DMS53 (cell line): ENCODE measurements at regions not wholly inside any gene's neighbourhood (a gene's known extent, or its start where the extent isn't known, plus 50 kb on each side); places are given as distances from the start of the nearest gene placed in this dataset.

Source experiments
- DNase-seq: peaks from one replicate; lab custom pipeline; 2025; lab: John Stamatoyannopoulos, UW

DNA sequence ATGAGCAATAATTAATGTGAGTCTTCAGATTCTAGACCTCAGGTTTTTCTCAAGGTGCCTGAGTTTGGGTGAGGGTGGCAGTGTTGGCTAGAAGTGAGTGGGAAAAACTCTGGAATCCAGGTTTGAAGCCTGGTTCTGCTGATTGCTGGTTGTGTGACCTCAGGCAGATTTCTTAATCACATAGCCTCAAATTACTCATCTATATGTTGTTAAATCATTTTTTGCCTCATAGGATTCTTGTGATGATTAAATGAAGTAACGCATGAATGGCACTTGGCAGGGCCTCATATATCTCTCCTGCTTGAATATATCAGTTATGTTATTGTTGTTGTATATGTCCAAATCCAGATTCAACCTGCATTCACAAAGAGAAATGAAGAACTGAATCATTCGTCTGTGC is 60.5 kb downstream of the NR2F2 start:
- no peak for DNase-seq

GRCh38 chr15:96392380-96393208 is 62.1 kb downstream of the NR2F2 start:
- no peak for DNase-seq

DNA sequence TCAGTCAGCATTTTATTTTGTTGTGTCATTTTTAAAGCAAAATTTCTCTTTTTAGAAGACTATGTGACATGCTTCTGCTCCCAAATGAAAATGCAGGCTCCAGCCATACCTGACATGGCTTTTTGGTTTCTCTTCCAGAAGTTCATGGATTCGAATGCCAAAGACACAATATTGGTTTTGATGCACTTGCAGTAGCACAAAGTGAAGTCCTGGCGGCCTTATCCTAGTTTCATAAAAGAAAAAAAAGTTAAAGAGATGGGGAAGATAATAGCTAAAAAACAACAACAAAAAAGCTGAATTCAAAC is 62.7 kb downstream of the NR2F2 start:
- no peak for DNase-seq

DNA sequence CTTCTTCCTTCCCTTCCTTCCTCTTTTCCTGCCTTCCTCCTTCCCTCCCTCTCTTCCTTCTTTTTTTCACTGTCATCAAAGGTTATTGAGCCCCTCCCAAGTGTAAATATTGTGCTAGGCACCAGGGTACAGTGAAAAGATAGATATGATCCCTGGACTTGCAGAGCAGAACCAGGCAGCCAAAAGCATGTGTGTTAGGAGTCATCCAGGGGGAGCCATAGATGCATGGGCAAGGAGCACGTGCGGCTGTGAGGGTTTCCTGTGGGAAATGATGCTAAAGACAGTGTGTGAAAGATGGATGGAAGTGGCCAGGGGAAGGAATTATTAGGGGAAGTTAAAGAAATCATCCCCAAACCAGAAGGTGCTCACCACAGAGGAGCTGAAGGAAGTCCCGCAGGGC is 65.2 kb downstream of the NR2F2 start:
- no peak for DNase-seq

DNA sequence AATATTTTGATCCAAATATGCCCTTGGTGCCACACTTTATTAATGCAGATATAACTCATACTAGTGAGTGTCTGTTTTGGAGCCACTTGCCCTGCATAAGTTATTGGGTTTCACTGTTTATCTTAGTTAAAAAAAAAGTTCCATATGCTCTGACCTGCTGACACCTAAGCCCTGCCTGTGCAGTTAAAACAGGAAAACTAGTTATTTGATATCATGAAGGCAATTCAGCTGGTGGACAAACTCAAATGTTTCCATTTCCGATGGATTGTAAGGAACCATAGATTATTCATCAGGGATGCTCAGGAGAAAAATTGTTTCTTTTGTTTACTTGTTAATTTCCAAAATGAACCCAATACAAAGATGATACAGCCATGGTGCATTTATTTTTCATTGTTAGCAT is 68.3 kb downstream of the NR2F2 start:
- no peak for DNase-seq

GRCh38 chr15:96402403-96402802 is 71.9 kb downstream of the NR2F2 start:
- no peak for DNase-seq

DNA sequence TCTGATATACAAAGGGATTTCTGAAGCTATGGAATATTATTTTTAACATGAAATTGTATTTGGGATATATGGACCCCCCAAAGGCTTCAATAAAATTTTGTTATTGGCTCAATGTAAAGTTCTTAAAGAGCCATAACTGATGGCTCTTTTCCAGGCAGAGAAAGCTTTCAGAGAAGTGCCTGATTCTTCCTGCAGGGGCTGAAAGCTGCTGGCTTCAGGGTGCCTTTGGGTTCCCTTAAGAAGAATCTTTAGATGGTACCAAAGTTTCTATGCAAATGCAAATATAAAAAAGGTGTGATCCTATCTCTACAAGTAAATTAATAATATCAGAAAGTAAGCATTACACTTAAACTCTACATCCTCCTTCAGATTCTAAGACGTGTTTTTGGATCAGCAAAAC is 72.6 kb downstream of the NR2F2 start:
- DNase-seq = no peak

DNA sequence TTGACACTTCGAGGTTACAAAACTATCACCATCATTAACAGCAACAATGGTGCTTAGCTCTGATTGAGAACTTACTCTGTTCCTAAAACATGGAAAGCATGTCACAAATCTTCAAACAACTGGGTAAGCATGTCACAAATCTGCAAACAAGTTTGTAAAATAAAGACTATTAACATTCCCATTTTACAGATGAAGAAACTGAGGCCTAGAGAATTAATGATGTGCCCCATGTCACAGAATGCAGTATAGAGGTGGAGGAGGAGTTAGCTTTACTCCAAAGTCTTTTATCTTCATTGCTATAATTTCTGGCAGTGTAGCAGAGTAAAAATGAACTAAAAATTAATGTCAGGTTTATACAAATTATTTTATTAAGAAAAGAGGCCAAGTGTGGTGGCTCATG is 73.4 kb downstream of the NR2F2 start:
- no peak for DNase-seq

- no peak for DNase-seq
Observed at GRCh38 chr15:96404560-96404959, 74.1 kb downstream of the NR2F2 start.

GRCh38 chr15:96406291-96406690 is 75.8 kb downstream of the NR2F2 start:
- no peak for DNase-seq

DNA sequence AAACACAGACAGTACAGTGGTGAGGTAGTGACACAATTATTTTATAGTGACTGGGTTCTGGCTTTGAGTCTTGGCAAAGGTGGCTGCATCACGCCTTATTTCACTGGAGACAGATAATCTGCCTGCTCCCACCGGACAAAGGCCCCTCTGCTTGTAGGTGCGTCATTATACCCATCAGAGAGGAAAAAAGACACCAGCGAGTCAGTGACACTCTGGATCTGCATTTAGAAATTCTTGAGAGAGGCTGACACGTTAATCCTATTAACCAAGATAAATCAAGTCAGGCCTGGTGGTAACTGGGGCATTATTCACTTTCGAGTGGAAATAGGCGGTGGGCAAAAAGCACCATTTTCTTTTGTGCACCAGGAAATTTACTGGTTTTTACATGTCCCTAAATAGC is 76.2 kb downstream of the NR2F2 start:
- no peak for DNase-seq

DNA sequence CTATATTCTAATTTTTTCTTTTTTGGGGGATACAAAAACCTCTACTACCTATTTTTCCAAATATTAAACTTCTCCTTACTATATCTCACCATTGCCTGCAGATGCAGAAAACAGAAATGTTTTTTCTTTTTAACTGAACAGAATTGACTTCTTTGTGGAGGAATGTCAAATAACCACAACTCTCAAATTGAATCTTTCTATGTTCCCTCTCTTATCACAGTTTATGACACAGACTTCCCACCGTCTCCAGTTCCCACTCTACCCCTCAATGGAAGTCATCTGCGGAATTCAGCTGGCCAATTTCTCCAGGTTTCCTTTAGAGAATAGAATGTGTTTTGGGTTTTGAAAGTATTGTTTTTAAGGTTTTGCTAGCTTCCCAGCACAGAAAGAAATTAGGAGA is 77.0 kb downstream of the NR2F2 start:
- DNase-seq = no peak

DNA sequence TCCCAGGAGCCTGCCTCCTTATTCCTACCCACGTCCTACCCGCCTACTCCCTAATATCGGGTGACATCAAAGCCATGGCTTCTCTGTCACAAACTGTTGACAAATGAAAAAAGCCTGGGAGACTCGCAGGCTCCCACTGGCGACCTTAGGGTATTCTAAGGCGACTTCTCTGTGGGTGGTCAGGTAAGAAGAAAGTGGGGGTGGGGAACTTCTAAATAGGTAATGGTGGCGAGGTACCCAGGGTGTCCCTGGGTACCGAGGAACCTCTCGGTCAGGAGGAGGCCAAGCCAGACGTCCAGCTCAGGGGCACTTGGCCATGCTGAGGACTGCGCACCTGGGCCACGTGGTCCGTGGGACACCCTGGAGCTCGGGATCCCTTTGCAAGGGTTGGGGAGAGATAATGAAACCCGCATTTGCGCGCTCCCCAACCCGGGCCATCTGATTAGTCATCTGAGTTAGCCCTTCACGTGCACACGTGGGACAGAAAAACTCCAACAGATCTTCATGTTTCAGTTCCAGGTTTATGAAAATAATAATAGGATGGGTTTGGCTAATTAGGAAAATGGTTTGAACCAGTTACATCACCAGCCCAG is 78.2 kb downstream of the NR2F2 start:
- no peak for DNase-seq

DNA sequence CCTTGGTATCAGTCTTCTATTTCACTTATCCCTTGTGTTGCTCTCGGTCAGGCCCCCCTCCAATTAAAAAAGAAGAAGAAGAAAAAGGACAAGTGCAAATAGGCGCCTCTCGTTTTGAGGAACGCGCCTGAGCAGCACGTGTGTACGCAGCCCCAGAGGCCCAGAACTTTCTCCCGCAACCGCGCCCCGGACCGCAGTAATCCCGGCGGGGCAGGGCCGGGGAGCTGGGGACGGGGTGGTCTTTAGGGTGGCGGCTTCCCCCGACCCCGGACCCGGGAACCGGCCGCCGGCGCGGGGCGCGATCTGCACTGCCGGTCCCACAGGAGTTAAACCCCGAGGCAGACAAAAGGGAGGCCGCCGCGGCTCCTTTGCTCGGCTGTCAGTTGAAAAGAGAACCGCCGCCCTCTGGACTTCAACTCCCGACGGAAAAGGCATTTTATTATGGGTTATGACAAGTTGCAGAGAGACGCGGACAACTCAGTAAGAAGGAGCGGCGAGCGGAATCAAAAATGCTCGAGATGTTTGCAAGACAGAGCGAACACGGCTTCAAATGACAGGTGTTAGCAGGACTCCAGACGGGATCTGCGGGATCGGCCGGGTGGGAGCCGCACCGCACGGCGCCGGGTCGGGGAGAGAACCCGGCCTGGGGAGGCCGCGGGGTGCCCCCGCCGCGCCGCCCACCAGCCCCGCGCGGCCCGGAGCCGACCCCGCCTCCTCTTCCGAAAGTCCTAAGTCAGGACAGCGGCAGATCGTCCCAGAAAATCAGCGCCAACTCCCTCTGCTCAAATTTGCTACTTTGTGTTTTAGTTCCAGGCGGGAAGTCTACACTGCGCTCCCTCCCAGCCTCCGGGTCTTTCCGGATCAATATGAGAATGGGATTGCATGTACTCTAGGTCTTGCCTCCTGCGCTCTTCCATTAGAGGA is 79.0 kb downstream of the NR2F2 start:
- no peak for DNase-seq

DNA sequence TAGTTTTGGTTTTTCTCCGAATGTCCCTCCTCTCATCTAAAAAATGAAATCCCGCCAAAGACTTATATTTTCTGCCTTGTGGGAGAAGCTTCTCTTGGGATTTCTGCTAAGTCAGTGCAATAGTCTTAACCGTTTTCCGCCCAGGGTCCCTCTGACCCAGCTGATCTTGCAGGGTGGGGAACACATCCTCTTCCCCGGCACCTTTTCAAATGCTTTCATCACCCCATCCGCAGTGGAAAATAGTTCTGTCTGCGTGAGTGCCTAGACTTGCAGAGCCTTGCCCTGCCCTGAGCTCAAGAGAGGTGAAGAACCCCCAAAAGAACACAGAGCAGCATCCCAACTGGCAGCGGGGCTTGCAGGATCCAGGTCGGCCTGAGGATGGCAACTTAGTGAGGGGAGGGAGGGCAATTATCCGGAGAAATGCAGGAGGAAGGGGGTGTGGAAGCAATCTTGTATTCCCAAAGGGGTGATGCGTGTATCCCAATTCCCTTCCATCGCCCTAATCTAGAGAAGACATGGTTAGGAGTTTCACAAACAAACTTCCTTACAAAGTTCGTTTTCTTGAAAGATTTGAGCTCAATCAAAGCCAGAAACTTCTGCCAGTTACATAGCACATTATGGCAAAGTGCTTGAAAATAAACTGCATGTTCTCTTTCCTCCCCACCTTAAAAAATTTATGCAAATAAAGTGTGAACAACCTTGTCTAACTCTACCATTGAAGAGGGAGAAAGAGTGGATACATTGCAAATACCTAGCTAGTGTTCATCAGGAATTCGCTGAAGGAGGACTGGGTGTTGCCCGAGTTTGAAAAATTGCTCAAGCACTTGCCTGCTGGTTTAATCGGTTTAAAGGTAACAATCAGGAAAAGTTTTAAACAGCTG is 79.9 kb downstream of the NR2F2 start:
- no peak for DNase-seq

- no peak for DNase-seq
Observed at GRCh38 chr15:96411056-96412031, 80.8 kb downstream of the NR2F2 start.

GRCh38 chr15:96412045-96412905 is 81.8 kb downstream of the NR2F2 start:
- DNase-seq = no peak

GRCh38 chr15:96412906-96413231 is 82.4 kb downstream of the NR2F2 start:
- no peak for DNase-seq

- no peak for DNase-seq
Observed at GRCh38 chr15:96413657-96414056, 83.2 kb downstream of the NR2F2 start.

DNA sequence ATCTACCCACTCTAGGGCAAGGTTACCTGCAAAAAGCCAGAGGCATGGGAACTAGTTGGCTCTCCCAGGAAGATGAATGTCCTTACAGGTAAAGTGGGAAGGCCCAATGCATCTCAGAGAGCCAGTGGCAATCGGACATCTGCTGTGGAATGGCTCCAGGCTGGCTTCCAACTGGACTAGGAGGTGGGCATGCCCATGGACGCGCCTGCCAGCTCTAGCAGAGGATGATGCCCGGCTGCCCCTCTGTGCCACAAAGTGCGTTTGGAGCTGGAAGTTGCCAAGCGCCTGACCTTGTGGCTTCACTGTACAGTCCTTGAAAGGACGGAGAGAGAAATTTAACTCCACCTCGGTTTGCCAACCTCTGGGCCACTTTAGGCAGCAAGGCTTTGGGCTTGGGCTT is 84.4 kb downstream of the NR2F2 start:
- DNase-seq = no peak
